ENCODE measurements at regions not wholly inside any gene's neighbourhood (a gene's known extent, or its start where the extent isn't known, plus 50 kb on each side); places are given as distances from the start of the nearest gene placed in this dataset.

GRCh38 chr5:114152656-114153360 lies 209.1 kb upstream of the KCNN2 start:
- intact Hi-C loops (cut with DNase I) = no loop called here
- peaks cover 6% of the 10 kb centered on the region for H3K4me1 ChIP-seq
- ATAC-seq (no peak), DNase-seq (no peak)
- H3K9me3 ChIP-seq = no peaks in the 10 kb centered on the region
- WGBS, 2 donors = 78% methylated on average over 8 of the region's 8 CpGs
- H3K27ac ChIP-seq = no peak overlapping the region
- H3K36me3 ChIP-seq (replicated peaks in 1 of 2; ENCODE audit: insufficient read depth in 1 of 2, low read depth in 2 of 2) = no peaks in the 10 kb centered on the region
- no peaks in the 10 kb centered on the region for H3K27me3 ChIP-seq
- TF ChIP-seq POLR2A (IDR thresholded peaks at IDR 0.05) = no peak
- no peak overlapping the region for H3K4me3 ChIP-seq

GRCh38 chr5:114153392-114153791 lies 208.5 kb upstream of the KCNN2 start:
- TF ChIP-seq POLR2A (IDR thresholded peaks at IDR 0.05) = no peak
- no peak for TF ChIP-seq CTCF (IDR thresholded peaks at IDR 0.05)
- intact Hi-C loops (cut with DNase I) = no loop called here
- WGBS, 2 donors = 41 to 57% methylated on average over 2 of the region's 2 CpGs

GRCh38 chr5:114153833-114154232 lies 208.0 kb upstream of the KCNN2 start:
- DNase-seq (no peak), ATAC-seq (no peak)

More at GRCh38 chr5:114153392-114153791, 208.5 kb upstream of the KCNN2 start:
- DNase-seq = no peak
- Histone ChIP-seq H3K27ac (no peak overlapping the region), H3K4me3 (no peak overlapping the region), H3K27me3 (no peaks in the 10 kb centered on the region), H3K36me3 (replicated peaks in 1 of 2; ENCODE audit: insufficient read depth in 1 of 2, low read depth in 2 of 2) (no peaks in the 10 kb centered on the region), H3K4me1 (peaks cover 4% of the 10 kb centered on the region), H3K9me3 (no peaks in the 10 kb centered on the region)
- ATAC-seq = no peak

GRCh38 chr5:114166081-114166480 lies 195.8 kb upstream of the KCNN2 start:
- intact Hi-C loops (cut with DNase I) = no loop called here

More at GRCh38 chr5:114153833-114154232, 208.0 kb upstream of the KCNN2 start:
- WGBS, 2 donors = 65 to 73% methylated on average over 1 of the region's 1 CpG
- Histone ChIP-seq H3K27ac (no peak overlapping the region), H3K4me3 (no peak overlapping the region), H3K9me3 (no peaks in the 10 kb centered on the region), H3K27me3 (no peaks in the 10 kb centered on the region), H3K4me1 (no peaks in the 10 kb centered on the region), H3K36me3 (replicated peaks in 1 of 2; ENCODE audit: insufficient read depth in 1 of 2, low read depth in 2 of 2) (no peaks in the 10 kb centered on the region)
- intact Hi-C loops (cut with DNase I) = no loop called here
- TF ChIP-seq POLR2A (IDR thresholded peaks at IDR 0.05) (no peak), CTCF (IDR thresholded peaks at IDR 0.05) (no peak)

GRCh38 chr5:114174131-114174530 lies 187.7 kb upstream of the KCNN2 start:
- H3K4me3 ChIP-seq = no peak overlapping the region
- no peaks in the 10 kb centered on the region for H3K36me3 ChIP-seq (replicated peaks in 1 of 2; ENCODE audit: insufficient read depth in 1 of 2, low read depth in 2 of 2)

More at GRCh38 chr5:114166081-114166480, 195.8 kb upstream of the KCNN2 start:
- H3K4me1 ChIP-seq = no peaks in the 10 kb centered on the region
- H3K27me3 ChIP-seq = no peaks in the 10 kb centered on the region
- H3K27ac ChIP-seq = no peak overlapping the region
- H3K9me3 ChIP-seq = no peaks in the 10 kb centered on the region
- ATAC-seq = no peak
- H3K36me3 ChIP-seq (replicated peaks in 1 of 2; ENCODE audit: insufficient read depth in 1 of 2, low read depth in 2 of 2) = no peaks in the 10 kb centered on the region
- H3K4me3 ChIP-seq = no peak overlapping the region
- TF ChIP-seq CTCF (IDR thresholded peaks at IDR 0.05) (no peak), POLR2A (IDR thresholded peaks at IDR 0.05) (no peak)
- WGBS, 2 donors = 83 to 87% methylated on average over 5 of the region's 5 CpGs
- no peak for DNase-seq

More at GRCh38 chr5:114174131-114174530, 187.7 kb upstream of the KCNN2 start:
- TF ChIP-seq CTCF (IDR thresholded peaks at IDR 0.05) (no peak), POLR2A (IDR thresholded peaks at IDR 0.05) (no peak)
- intact Hi-C loops (cut with DNase I) = no loop called here
- Histone ChIP-seq H3K9me3 (no peaks in the 10 kb centered on the region), H3K27me3 (no peaks in the 10 kb centered on the region), H3K27ac (no peak overlapping the region), H3K4me1 (peaks cover 11% of the 10 kb centered on the region)
- ATAC-seq (no peak), DNase-seq (no peak)
- WGBS, 2 donors = 61 to 66% methylated on average over 2 of the region's 2 CpGs
